Small intestine (tissue), 7 donors: ENCODE measurements at regions not wholly inside any gene's neighbourhood (a gene's known extent, or its start where the extent isn't known, plus 50 kb on each side); places are given as distances from the start of the nearest gene placed in this dataset.

ENCODE experiments used
- DNase-seq, 2 donors: peaks; one replicate each; pipeline versions ENCODE4 v3.0.0 to v3.0.0-alpha.2; 2013
- FAIRE-seq: peaks from 2 replicates; lab custom pipeline; 2012; peaks lifted over from hg19 to GRCh38; lab: Jason Lieb, UNC
- H3K27ac ChIP-seq, 3 donors: one replicate each; pipeline ENCODE4 v1.5.1; 2013; ENCODE audit warnings: low read length in 2 of 3, mild to moderate bottlenecking in 2 of 3, control low read depth in 1 of 3, inconsistent platforms in 1 of 3, low read depth in 1 of 3, moderate library complexity in 1 of 3
- H3K27me3 ChIP-seq, 3 donors: one replicate each; pipeline ENCODE4 v1.6.1; 2013; ENCODE audit warnings: low read length in 3 of 3, inconsistent platforms in 1 of 3; ENCODE audit not compliant: control insufficient read depth in 3 of 3, insufficient read depth in 3 of 3
- H3K36me3 ChIP-seq, 3 donors: one replicate each; pipeline ENCODE4 v1.6.1; 2013; ENCODE audit warnings: low read length in 3 of 3, inconsistent platforms in 1 of 3, low read depth in 1 of 3, mild to moderate bottlenecking in 1 of 3, moderate library complexity in 1 of 3; ENCODE audit not compliant: control insufficient read depth in 3 of 3, insufficient read depth in 2 of 3
- H3K4me1 ChIP-seq, 3 donors: one replicate each; pipeline ENCODE4 v1.6.1; 2013; ENCODE audit warnings: low read length in 2 of 3, inconsistent platforms in 1 of 3, low read depth in 1 of 3, mild to moderate bottlenecking in 1 of 3, moderate library complexity in 1 of 3; ENCODE audit not compliant: control insufficient read depth in 3 of 3, insufficient read depth in 2 of 3
- H3K4me3 ChIP-seq, 3 donors: one replicate each; pipeline ENCODE4 v1.5.1; 2013; ENCODE audit warnings: low read length in 3 of 3, control low read depth in 1 of 3, inconsistent platforms in 1 of 3, low read depth in 1 of 3, mild to moderate bottlenecking in 1 of 3, moderate library complexity in 1 of 3
- H3K9me3 ChIP-seq, 2 donors: one replicate each; pipeline ENCODE4 v1.6.1; 2013; ENCODE audit warnings: low read depth in 1 of 2, low read length in 1 of 2; ENCODE audit not compliant: control insufficient read depth in 2 of 2, insufficient read depth in 1 of 2
- WGBS, 3 donors: extraction: QIAGEN DNeasy Blood & Tissue Kit; methylation state at CpG; one replicate each; pipeline ENCODE4 v1.1.7; 2013; 5-methylcytosine and 5-hydroxymethylcytosine counted together
- donor health status: healthy with polysubstance abuse.
- donor health status: control.
- donor health status: control.
- donor health status: Bipolar disorder and iron deficiency.
- donor health status: healthy.

GRCh38 chr20:57000441-57000968 is 265.9 kb downstream of the BMP7 start:
- no peak overlapping the region for H3K27ac ChIP-seq
- 81 to 88% (median 85%) methylated on average over 17 of the region's 17 CpGs for WGBS, 3 donors

GRCh38 chr20:57001126-57001767 is 265.2 kb downstream of the BMP7 start:
- no peak for DNase-seq
- no peak for FAIRE-seq
- Histone ChIP-seq H3K36me3 (no peaks in the 10 kb centered on the region), H3K27me3 (no peaks in the 10 kb centered on the region), H3K4me1 (no peaks in the 10 kb centered on the region), H3K9me3 (peaks cover 0 to 5% of the 10 kb centered on the region in 2 donors), H3K4me3 (no peak overlapping the region), H3K27ac (no peak overlapping the region)
- 71 to 83% (median 76%) methylated on average over 12 of the region's 12 CpGs for WGBS, 3 donors

More at GRCh38 chr20:57000441-57000968, 265.9 kb downstream of the BMP7 start:
- no peaks in the 10 kb centered on the region for H3K27me3 ChIP-seq
- H3K4me1 ChIP-seq: no peaks in the 10 kb centered on the region
- FAIRE-seq (no peak), DNase-seq (no peak)
- H3K9me3 ChIP-seq: peaks cover 0 to 5% of the 10 kb centered on the region in 2 donors
- H3K36me3 ChIP-seq: no peaks in the 10 kb centered on the region
- no peak overlapping the region for H3K4me3 ChIP-seq

- FAIRE-seq (no peak), DNase-seq (no peak)
- Histone ChIP-seq H3K36me3 (no peaks in the 10 kb centered on the region), H3K9me3 (peaks cover 0 to 5% of the 10 kb centered on the region in 2 donors), H3K4me1 (no peaks in the 10 kb centered on the region), H3K27ac (no peak overlapping the region), H3K4me3 (no peak overlapping the region), H3K27me3 (no peaks in the 10 kb centered on the region)
- 70 to 77% (median 72%) methylated on average over 15 of the region's 15 CpGs for WGBS, 3 donors
These were observed 264.3 kb downstream of the BMP7 start for GRCh38 chr20:57002066-57002570.

GRCh38 chr20:57003012-57003411 is 263.4 kb downstream of the BMP7 start:
- 18 to 24% (median 20%) methylated on average over 6 to 7 of the region's 7 CpGs for WGBS, 3 donors
- no peak overlapping the region for H3K27ac ChIP-seq
- H3K4me1 ChIP-seq: no peaks in the 10 kb centered on the region
- no peaks in the 10 kb centered on the region for H3K36me3 ChIP-seq
- no peak for DNase-seq
- no peak for FAIRE-seq
- H3K27me3 ChIP-seq: no peaks in the 10 kb centered on the region
- no peak overlapping the region for H3K4me3 ChIP-seq
- peaks cover 0 to 5% of the 10 kb centered on the region in 2 donors for H3K9me3 ChIP-seq

- H3K27me3 ChIP-seq: no peaks in the 10 kb centered on the region
- H3K4me3 ChIP-seq: no peak overlapping the region
- no peak for FAIRE-seq
- no peaks in the 10 kb centered on the region for H3K4me1 ChIP-seq
- no peak overlapping the region for H3K27ac ChIP-seq
- WGBS, 3 donors: 83 to 93% (median 91%) methylated on average over 5 of the region's 5 CpGs
- H3K36me3 ChIP-seq: no peaks in the 10 kb centered on the region
- no peak for DNase-seq
- H3K9me3 ChIP-seq: no peaks in the 10 kb centered on the region
These were observed 262.0 kb downstream of the BMP7 start for GRCh38 chr20:57004416-57004815.

DNA sequence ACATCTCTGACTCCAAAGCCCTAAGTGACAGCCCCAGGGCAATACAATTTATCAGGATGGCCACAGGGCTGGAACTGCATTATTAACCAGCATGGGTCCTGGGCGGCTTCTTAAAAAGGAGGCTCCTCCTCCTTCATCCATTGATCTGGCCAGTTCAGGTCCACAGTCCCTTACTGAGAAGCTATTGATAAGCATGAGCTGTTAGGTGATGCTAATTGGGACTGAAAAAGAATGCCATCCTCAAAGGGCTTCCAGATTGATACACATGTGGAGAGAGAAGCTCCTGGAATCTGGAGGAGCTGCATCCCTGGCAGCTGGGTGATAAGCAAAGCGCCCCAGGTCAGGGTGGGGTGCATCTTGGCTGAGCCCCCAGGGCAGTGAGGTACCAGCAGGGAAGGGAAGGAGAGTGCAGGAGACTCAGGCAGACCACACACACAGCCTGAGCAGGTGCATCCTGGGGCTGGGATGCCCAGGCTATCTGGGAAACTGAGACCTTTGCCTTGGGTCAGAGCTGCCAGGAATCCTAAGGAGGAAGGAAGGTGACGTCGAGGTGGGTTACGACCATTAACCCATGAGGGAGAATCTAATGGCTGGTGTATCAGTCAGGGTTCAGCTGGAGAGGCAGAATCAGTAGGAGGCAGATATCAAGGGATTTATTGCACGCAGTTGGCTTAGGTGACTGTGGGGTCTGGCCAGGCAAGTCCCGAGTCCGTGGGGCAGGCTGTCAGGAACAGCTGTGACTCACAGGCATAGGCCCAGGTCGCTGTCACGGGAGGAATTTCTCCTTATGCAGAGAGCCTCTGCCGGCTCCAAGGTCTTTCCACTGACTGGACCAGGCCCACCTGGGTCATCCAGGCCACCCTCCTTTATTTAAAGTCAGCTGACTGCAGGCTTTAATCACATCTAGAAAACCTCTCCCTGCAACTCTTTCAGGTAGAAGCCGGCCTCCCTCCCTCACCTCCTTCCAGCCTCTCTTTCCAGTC is 261.2 kb downstream of the BMP7 start:
- DNase-seq (no peak), FAIRE-seq (no peak)
- Histone ChIP-seq H3K4me3 (no peak overlapping the region), H3K9me3 (no peaks in the 10 kb centered on the region), H3K27me3 (peaks cover 0 to 5% (median 0%) of the 10 kb centered on the region in 3 donors), H3K4me1 (no peaks in the 10 kb centered on the region), H3K27ac (no peak overlapping the region), H3K36me3 (no peaks in the 10 kb centered on the region)
- 40 to 60% (median 44%) methylated on average over 12 of the region's 12 CpGs for WGBS, 3 donors

DNA sequence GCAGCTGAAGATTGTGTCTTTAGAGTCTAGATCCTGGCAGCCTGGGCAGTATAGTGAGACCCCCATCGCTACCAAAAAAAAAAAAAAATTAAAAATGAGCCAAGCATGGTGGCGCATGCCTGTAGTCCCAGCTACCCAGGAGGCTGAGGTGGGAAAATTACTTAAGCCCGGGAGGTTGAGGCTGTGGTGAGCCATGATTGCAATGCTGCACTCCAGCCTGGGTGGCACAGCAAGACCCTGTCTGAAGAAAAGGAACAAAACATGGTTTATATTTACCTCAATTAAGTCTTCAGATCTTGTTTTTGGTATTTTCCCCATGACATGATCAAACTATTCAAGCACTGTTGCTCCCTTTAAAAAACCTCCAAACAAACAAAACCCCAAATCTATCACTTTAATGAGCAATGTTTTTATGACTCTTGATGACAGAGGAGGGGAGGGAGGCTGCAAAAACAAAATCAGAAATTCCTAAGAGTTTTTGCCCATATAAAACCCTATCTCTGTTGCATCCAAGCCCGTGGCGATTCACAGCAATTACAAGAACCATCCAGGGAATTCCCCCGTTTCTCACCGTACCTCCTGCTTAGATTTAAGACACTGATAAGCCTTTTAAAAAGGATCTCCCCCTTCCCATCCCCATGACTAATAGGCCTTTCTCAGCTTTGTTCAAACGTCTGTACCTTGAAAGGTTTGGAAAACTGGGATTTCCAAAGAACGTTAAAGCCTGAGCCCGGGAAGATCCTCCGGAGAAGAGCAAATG is 259.9 kb downstream of the BMP7 start:
- Histone ChIP-seq H3K36me3 (no peaks in the 10 kb centered on the region), H3K4me1 (no peaks in the 10 kb centered on the region), H3K4me3 (no peak overlapping the region), H3K27me3 (peaks cover 0 to 8% (median 0%) of the 10 kb centered on the region in 3 donors), H3K27ac (peak overlapping the region in 1 of 3 donors; percentile 14), H3K9me3 (no peaks in the 10 kb centered on the region)
- DNase-seq: no peak
- 35 to 39% (median 39%) methylated on average over 11 of the region's 11 CpGs for WGBS, 3 donors
- no peak for FAIRE-seq

GRCh38 chr20:57007171-57007540 is 259.3 kb downstream of the BMP7 start:
- no peaks in the 10 kb centered on the region for H3K4me1 ChIP-seq
- 65 to 82% (median 73%) methylated on average over 3 of the region's 3 CpGs for WGBS, 3 donors
- H3K27ac ChIP-seq: peak overlapping the region in 1 of 3 donors; percentile 14
- no peaks in the 10 kb centered on the region for H3K9me3 ChIP-seq
- H3K27me3 ChIP-seq: peaks cover 0 to 10% (median 0%) of the 10 kb centered on the region in 3 donors
- FAIRE-seq (no peak), DNase-seq (no peak)
- H3K4me3 ChIP-seq: no peak overlapping the region
- H3K36me3 ChIP-seq: no peaks in the 10 kb centered on the region
